ACC112 (cell line): ENCODE measurements at regions not wholly inside any gene's neighbourhood (a gene's known extent, or its start where the extent isn't known, plus 50 kb on each side); places are given as distances from the start of the nearest gene placed in this dataset.

Experiments
- H2AFZ ChIP-seq: fragments of 200-600 bp; sonication (generic); one replicate; pipeline ENCODE4 v1.6.0; 2017; ENCODE audit warnings: antibody characterized with exemption, low read length; ENCODE audit not compliant: unreplicated experiment
- H3K27ac ChIP-seq: fragments of 200-600 bp; sonication (generic); 2 replicates; pipeline ENCODE4 v1.5.1; 2014; ENCODE audit warnings: low read depth, mild to moderate bottlenecking, antibody characterized with exemption, low read length, moderate library complexity
- H3K27me3 ChIP-seq: fragments of 200-600 bp; sonication (generic); 2 replicates; pipeline ENCODE4 v1.6.1; 2014; ENCODE audit warnings: mild to moderate bottlenecking, antibody characterized with exemption, low read length, moderate library complexity, mixed read lengths; ENCODE audit not compliant: insufficient read depth
- H3K36me3 ChIP-seq: fragments of 200-600 bp; sonication (generic); 2 replicates; pipeline ENCODE4 v1.6.1; 2016; ENCODE audit warnings: mild to moderate bottlenecking, antibody characterized with exemption, low read length, moderate library complexity, mixed read lengths; ENCODE audit not compliant: insufficient read depth
- H3K4me1 ChIP-seq: fragments of 200-600 bp; sonication (generic); one replicate; pipeline ENCODE4 v1.6.1; 2016; ENCODE audit warnings: low read length, mixed read lengths; ENCODE audit not compliant: insufficient read depth, unreplicated experiment, control insufficient read depth
- H3K4me3 ChIP-seq: fragments of 200-600 bp; sonication (generic); 2 replicates; pipeline ENCODE4 v1.5.1; 2014; ENCODE audit warnings: mild to moderate bottlenecking, low read depth, low read length
- H3K79me2 ChIP-seq: fragments of 200-600 bp; sonication (generic); one replicate; pipeline ENCODE4 v1.6.0; 2016; ENCODE audit warnings: low read length; ENCODE audit not compliant: control insufficient read depth, unreplicated experiment, insufficient read depth

DNA sequence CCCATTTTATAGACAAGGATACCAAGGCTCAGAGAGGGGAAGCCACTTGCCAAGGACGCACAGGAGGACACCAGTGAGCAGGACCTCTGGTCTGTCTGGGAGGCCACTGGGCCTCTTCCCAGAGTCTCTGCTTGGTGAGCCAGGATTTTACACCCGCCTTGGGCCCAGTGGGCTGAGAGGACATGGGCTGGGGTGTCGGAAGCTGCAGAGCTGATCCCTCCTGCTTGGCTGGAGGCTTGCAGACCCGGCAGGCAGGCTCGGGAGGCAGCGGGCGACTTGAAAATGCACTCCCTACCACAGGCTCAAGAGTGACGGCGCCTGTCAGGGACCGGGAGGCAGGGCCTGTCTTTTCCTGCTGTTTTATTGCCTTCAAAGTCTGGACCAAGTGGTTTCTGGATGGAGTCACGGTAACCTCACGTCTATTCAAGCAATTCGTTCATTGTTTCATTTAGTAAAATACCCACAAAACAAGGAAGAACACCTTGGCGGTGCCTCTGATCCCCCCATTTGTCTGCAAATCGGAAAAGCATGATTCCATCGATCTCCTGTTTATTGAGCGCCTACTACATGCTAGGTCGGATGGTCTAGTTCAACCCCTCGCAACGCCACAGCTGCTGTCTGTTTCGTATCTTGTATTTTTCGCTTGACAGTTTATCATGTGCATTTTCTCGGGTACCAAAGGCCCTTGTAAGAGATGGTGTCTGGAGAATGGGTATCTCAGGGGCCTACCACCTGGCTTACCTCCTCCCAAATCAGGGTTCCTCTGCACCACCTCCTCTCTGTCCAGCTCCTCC, 108.1 kb upstream of the IER5L start:
- Histone ChIP-seq H3K4me1 (no peaks in the 10 kb centered on the region), H2AFZ (no peak overlapping the region), H3K79me2 (no peaks in the 10 kb centered on the region), H3K27me3 (no peaks in the 10 kb centered on the region), H3K27ac (no peak overlapping the region), H3K4me3 (no peak overlapping the region), H3K36me3 (no peaks in the 10 kb centered on the region)

DNA sequence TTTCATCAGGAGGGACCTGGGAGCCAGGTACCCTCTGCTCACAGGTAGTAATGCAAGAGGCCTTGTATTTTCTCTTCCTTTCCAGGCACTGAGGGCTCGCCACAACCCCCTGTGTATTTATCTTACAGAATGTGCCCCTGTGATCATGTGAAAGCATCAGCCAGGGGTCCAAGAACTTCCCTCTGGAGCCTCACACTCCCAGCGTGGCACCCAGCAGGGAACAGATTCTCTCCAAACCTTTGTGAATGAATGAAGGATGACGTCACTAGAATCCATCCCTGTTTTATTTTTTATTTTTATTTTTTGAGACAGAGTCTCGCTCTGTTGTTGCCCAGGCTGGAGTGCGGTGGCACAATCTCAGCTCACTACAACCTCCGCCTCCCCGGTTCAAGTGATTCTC, 107.3 kb upstream of the IER5L start:
- Histone ChIP-seq H3K4me3 (no peak overlapping the region), H3K4me1 (no peaks in the 10 kb centered on the region), H3K79me2 (no peaks in the 10 kb centered on the region), H3K27ac (no peak overlapping the region), H3K27me3 (no peaks in the 10 kb centered on the region), H3K36me3 (no peaks in the 10 kb centered on the region), H2AFZ (no peak overlapping the region)

- Histone ChIP-seq H3K36me3 (no peaks in the 10 kb centered on the region), H3K79me2 (no peaks in the 10 kb centered on the region), H3K27me3 (no peaks in the 10 kb centered on the region), H2AFZ (no peak overlapping the region), H3K4me1 (no peaks in the 10 kb centered on the region), H3K4me3 (no peak overlapping the region), H3K27ac (no peak overlapping the region)
These were observed 106.7 kb upstream of the IER5L start for GRCh38 chr9:129284607-129285291.

DNA sequence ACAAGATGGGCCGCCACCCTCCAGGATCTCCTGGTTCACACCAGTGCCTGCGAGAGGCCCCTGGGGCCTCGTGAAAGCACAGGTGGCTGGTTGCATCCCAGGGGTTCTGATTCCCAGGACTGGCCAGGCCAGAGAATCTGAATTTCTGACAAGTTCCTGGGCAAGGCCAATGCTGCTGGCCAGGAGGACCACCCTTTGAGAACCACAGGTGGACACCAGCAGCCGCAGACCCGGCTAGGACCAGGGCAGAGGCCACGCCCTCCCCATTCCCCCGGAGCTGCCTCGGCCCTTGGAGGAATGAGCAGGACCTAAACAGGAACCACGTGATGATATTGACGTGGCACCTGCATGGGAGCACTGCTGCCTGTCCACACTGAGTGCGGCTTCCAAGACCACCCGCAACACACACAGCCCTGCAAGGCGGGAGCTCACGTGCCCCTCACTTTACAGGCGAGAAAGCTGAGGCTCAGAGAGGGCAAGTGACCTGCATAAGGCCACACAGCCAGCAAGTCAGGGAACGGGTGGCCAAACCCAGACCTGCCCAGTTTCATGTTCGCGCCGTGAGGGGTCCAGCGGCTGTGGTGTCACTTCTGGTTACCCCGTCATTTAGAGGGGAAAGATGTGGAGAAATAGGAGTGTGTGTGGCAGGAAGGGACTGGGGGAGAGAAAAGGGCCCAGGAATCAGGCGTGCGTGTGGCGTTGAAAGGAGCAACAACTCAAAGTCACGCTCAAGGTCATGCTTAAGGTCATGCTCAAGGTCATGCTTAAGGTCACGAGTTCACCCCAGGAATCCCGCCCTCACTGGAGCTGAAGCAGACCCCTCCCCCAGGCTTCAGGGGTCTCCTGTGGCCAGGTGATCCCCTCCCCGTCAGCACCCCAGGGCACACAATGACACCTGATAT, 105.9 kb upstream of the IER5L start:
- Histone ChIP-seq H3K27me3 (no peaks in the 10 kb centered on the region), H3K4me3 (no peak overlapping the region), H2AFZ (no peak overlapping the region), H3K27ac (no peak overlapping the region), H3K36me3 (no peaks in the 10 kb centered on the region), H3K4me1 (no peaks in the 10 kb centered on the region), H3K79me2 (no peaks in the 10 kb centered on the region)

GRCh38 chr9:129283291-129283691, 105.2 kb upstream of the IER5L start:
- Histone ChIP-seq H3K27ac (no peak overlapping the region), H3K4me3 (no peak overlapping the region), H2AFZ (no peak overlapping the region), H3K36me3 (no peaks in the 10 kb centered on the region), H3K79me2 (no peaks in the 10 kb centered on the region), H3K4me1 (peaks cover 4% of the 10 kb centered on the region), H3K27me3 (no peaks in the 10 kb centered on the region)

GRCh38 chr9:129282731-129283211, 104.7 kb upstream of the IER5L start:
- Histone ChIP-seq H2AFZ (no peak overlapping the region), H3K4me3 (no peak overlapping the region), H3K79me2 (no peaks in the 10 kb centered on the region)

DNA sequence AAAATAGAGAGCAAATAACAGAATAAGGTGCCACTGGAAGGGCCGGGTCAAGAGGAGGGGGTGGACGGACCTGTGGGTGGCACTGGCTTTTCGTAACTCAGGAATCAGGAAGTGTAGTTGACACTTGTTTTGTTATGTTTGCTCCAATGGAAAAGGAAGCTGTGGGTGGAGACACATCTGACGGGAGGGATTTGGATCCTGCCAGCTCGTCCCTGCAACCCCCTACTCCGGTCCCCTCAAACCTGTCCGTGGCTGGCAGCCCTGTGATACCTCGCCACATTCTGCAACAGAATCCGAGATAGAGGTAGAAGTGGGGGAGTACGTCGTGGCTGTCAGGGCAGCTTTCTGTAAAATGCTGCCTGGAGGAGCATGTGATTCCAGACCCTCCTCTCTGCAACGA, 104.2 kb upstream of the IER5L start:
- Histone ChIP-seq H3K27ac (no peak overlapping the region), H3K36me3 (no peaks in the 10 kb centered on the region), H3K27me3 (no peaks in the 10 kb centered on the region), H2AFZ (no peak overlapping the region), H3K4me3 (no peak overlapping the region), H3K4me1 (peaks cover 8% of the 10 kb centered on the region), H3K79me2 (no peaks in the 10 kb centered on the region)

More at GRCh38 chr9:129282731-129283211, 104.7 kb upstream of the IER5L start:
- no peaks in the 10 kb centered on the region for H3K36me3 ChIP-seq
- H3K4me1 ChIP-seq, result peaks cover 8% of the 10 kb centered on the region
- H3K27me3 ChIP-seq, result no peaks in the 10 kb centered on the region
- H3K27ac ChIP-seq, result no peak overlapping the region

DNA sequence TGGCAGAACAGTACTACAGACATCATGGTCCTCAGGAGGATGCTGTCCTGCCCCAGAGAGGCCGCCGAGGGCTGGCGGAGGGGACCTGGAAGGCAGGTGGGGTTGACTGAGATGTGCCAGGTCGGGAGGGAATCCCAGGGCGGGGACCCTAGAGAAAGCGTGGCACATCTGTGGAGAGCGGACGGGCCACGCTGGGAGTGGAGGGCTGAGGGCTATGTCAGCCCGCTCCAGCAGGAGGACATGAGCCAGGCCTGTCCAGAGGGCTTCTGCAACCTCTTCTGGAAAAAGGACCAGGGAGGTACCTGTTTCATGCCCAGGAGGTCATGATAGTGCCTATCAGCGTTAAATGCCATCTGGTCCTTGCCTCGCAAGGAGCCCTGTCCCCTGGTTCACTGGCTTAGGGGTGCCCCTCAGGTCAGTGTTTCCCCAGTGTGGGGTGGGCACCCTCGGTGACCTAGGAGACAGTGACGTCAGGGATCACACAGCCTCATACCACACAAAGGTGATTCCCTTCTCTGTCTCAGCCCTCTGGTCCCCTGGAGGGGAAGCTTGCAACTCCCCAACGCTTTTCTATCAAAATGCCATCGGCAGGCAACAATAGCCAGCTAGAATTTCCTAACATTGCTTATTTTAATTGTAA, 103.6 kb upstream of the IER5L start:
- Histone ChIP-seq H3K79me2 (no peaks in the 10 kb centered on the region), H3K36me3 (no peaks in the 10 kb centered on the region), H3K4me3 (no peak overlapping the region), H3K27me3 (no peaks in the 10 kb centered on the region), H2AFZ (no peak overlapping the region), H3K27ac (no peak overlapping the region), H3K4me1 (peaks cover 8% of the 10 kb centered on the region)

DNA sequence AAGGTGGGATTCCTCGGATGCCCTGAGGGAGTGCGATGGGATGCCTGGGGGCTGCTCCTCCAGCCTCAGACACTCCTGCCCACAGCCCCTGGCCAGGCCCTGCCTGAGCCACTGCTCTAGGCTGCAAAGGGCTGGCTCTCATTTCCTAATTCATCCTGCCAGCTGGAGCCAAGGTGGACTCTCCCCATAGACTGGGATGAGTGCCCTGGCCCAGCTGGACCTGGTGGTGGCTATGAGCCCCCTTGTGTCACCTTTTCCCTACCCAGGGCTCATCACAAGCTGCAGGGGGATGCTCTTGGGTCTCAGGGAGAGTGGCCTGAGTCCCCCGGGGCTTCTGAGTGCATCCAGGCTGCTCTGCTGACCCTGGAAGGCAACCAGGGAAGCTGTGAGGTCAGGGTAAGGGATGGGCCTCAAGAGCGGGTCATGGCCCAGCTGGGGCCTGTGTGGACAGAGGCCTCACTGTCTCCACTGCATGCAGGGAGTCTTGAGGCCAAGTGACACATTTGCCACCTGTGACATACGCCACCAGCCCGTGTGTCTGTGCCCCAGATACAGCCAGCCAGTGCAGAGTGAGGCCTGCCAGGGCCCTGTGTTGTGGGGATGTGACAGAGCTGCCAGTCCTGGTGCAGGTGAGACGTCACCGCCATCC, 102.7 kb upstream of the IER5L start:
- Histone ChIP-seq H3K27ac (no peak overlapping the region), H3K27me3 (no peaks in the 10 kb centered on the region), H3K36me3 (no peaks in the 10 kb centered on the region), H3K79me2 (no peaks in the 10 kb centered on the region), H3K4me1 (peaks cover 8% of the 10 kb centered on the region), H3K4me3 (no peak overlapping the region), H2AFZ (no peak overlapping the region)

DNA sequence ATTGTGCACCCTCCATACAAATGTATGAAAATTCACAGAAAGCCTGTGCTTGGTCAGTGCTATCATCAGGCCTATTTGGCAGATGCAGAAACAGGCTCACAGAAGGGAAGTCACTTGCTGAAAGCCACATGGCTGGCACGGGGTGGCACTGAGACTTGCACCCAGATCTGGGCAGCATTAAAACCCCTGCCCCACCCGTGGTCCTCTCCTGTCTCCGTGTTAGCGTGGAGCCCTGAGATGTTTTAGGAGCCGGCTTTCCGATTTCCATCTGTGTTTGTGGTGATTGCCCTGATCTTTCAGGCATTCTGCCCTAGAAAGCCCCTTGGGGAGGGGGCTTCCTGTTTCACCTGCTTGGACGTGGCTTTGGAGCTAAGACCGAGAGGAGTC, 102.2 kb upstream of the IER5L start:
- Histone ChIP-seq H3K79me2 (no peaks in the 10 kb centered on the region), H3K36me3 (no peaks in the 10 kb centered on the region), H3K4me3 (no peak overlapping the region), H3K27me3 (no peaks in the 10 kb centered on the region), H3K27ac (no peak overlapping the region), H3K4me1 (peaks cover 8% of the 10 kb centered on the region), H2AFZ (no peak overlapping the region)
